Gastrocnemius medialis (tissue), 4 donors: ENCODE measurements at regions not wholly inside any gene's neighbourhood (a gene's known extent, or its start where the extent isn't known, plus 50 kb on each side); places are given as distances from the start of the nearest gene placed in this dataset.
A peak's percentile ranks its signal among the peaks of the same experiment; 100 is the strongest.

Experiments
- ATAC-seq, 2 donors: fragments of 150-250 bp; one replicate each; pipeline ENCODE4 v1.9.1; 2016
- DNase-seq, 2 donors: peaks; one replicate each; pipeline ENCODE4 v3.0.0-alpha.2; 2019
- H3K27ac ChIP-seq, 4 donors: fragments of 200-600 bp; sonication (generic); 1 replicate in 1 of 4; 2 replicates in 3 of 4; pipeline ENCODE4 v1.5.1; 2016 to 2018; ENCODE audit warnings: mild to moderate bottlenecking in 2 of 4, moderate library complexity in 1 of 4
- H3K27me3 ChIP-seq, 3 donors: fragments of 200-600 bp; sonication (generic) in 2 of 3; 1 replicate in 1 of 3; 2 replicates in 2 of 3; pipeline versions ENCODE4 v1.5.1 to v1.6.0; 2016 to 2019; ENCODE audit warnings: mild to moderate bottlenecking in 1 of 3, moderate library complexity in 1 of 3
- H3K36me3 ChIP-seq, 2 donors: fragments of 200-600 bp; sonication (generic) in 1 of 2; one replicate each; pipeline ENCODE4 v1.5.1; 2017 to 2018
- H3K4me1 ChIP-seq, 2 donors: fragments of 200-600 bp; sonication (generic) in 1 of 2; one replicate each; pipeline ENCODE4 v1.5.1; 2016 to 2017; ENCODE audit warnings: mild to moderate bottlenecking in 2 of 2
- H3K4me3 ChIP-seq, 4 donors: fragments of 200-600 bp; sonication (generic) in 3 of 4; 1 replicate in 1 of 4; 2 replicates in 3 of 4; pipeline ENCODE4 v1.5.1; 2016 to 2019; ENCODE audit warnings: mild to moderate bottlenecking in 2 of 4
- H3K9me3 ChIP-seq, 3 donors: fragments of 200-600 bp; sonication (generic) in 2 of 3; 1 replicate in 1 of 3; 2 replicates in 2 of 3; pipeline ENCODE4 v1.5.1; 2016 to 2019
- CTCF ChIP-seq, 5 experiments: fragments of 450-650 bp in 3 of 5; fragments of 200-600 bp in 2 of 5; sonication (generic) in 2 of 5; IDR thresholded peaks in 4 of 5; conservative IDR thresholded peaks in 1 of 5; 1 replicate in 4 of 5; 2 replicates in 1 of 5; pipeline ENCODE4 v1.5.1; 2016 to 2019; ENCODE audit warnings: antibody characterized with exemption in 5 of 5, mild to moderate bottlenecking in 3 of 5, moderate library complexity in 3 of 5
- POLR2A ChIP-seq, 2 donors: fragments of 450-650 bp; IDR thresholded peaks; one replicate each; pipeline ENCODE4 v1.6.1; 2017; ENCODE audit warnings: antibody characterized with exemption in 2 of 2, mild to moderate bottlenecking in 2 of 2, moderate library complexity in 2 of 2
- in situ Hi-C, 4 donors: fragments of 200-750 bp; cut with MboI; loops; one replicate each; pipeline versions ENCODE4 v1.15.0 to v1.8.0; 2017; ENCODE audit warnings: low sequenced_read_pairs in 4 of 4
- intact Hi-C: fragments of 100-400 bp; cut with DNase I; formaldehyde crosslinking; loops from one replicate; pipeline ENCODE4 v1.15.1; 2023; ENCODE audit warnings: low total_unique reads

GRCh38 chr7:140231771-140232491, 55.1 kb upstream of the KDM7A start:
- Histone ChIP-seq H3K4me1 (peaks cover 0 to 9% of the 10 kb centered on the region in 2 donors), H3K4me3 (peak overlapping the region; percentile 55 to 61 (median 60)), H3K9me3 (no peaks in the 10 kb centered on the region), H3K27ac (peak overlapping the region in 3 of 4 donors; percentile 51 to 66 (median 54)), H3K36me3 (no peaks in the 10 kb centered on the region), H3K27me3 (peaks cover 11 to 38% (median 20%) of the 10 kb centered on the region in 3 donors)
- DNase-seq (no peak), ATAC-seq (no peak)
- intact Hi-C loops (loop anchor here (5.0 kb wide), 1 partner anchor 40 kb away; no protein-coding TSS in a partner anchor), in situ Hi-C loops (no loop called here)
- TF ChIP-seq POLR2A (IDR thresholded peaks at IDR 0.05), result no peak
- no peak for TF ChIP-seq CTCF (IDR thresholded peaks at IDR 0.05 in 4 of 5, conservative IDR thresholded peaks at IDR 0.05 in 1 of 5)

GRCh38 chr7:140230861-140231770, 54.3 kb upstream of the KDM7A start:
- ATAC-seq (peak; percentile 40 to 53), DNase-seq (peak in 1 of 2 donors; percentile 19)
- Histone ChIP-seq H3K27ac (peak overlapping the region; percentile 29 to 66 (median 52)), H3K4me3 (peak overlapping the region; percentile 55 to 61 (median 60)), H3K36me3 (no peaks in the 10 kb centered on the region), H3K9me3 (no peaks in the 10 kb centered on the region), H3K27me3 (peaks cover 11 to 38% (median 20%) of the 10 kb centered on the region in 3 donors), H3K4me1 (peaks cover 0 to 9% of the 10 kb centered on the region in 2 donors)
- TF ChIP-seq CTCF (IDR thresholded peaks at IDR 0.05 in 4 of 5, conservative IDR thresholded peaks at IDR 0.05 in 1 of 5) (no peak), POLR2A (IDR thresholded peaks at IDR 0.05) (no peak)
- intact Hi-C loops, result loop anchor here (5.0 kb wide), 1 partner anchor 39 kb away; no protein-coding TSS in a partner anchor
- in situ Hi-C loops, result no loop called here

DNA sequence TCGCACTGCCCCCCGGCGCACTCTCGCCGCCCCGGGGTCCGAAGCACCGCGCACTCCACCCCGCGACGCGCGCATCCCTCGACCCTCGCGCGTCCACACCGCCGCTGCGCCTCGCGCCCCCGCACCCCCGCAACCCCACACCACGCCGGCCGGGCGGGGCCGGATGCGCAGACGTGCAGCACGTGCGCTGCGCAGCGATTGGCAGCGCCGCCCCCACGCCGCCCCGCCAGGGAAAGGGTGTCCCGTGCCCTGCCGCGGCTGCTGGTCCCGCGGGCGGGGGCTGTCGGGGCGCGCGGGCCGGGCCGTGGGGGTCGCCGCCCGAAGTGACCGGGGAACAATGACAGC, 53.7 kb upstream of the KDM7A start:
- no peak for DNase-seq
- Histone ChIP-seq H3K27ac (peak overlapping the region in 3 of 4 donors; percentile 51 to 66 (median 54)), H3K36me3 (no peaks in the 10 kb centered on the region), H3K27me3 (peaks cover 11 to 38% (median 20%) of the 10 kb centered on the region in 3 donors), H3K9me3 (no peaks in the 10 kb centered on the region), H3K4me1 (peaks cover 0 to 9% of the 10 kb centered on the region in 2 donors), H3K4me3 (peak overlapping the region; percentile 55 to 61 (median 60))
- intact Hi-C loops (loop anchor here (5.0 kb wide), 1 partner anchor 38 kb away; no protein-coding TSS in a partner anchor), in situ Hi-C loops (no loop called here)
- ATAC-seq, result peak; percentile 34 to 47
- peak; percentile 9 to 11 for TF ChIP-seq POLR2A (IDR thresholded peaks at IDR 0.05)
- no peak for TF ChIP-seq CTCF (IDR thresholded peaks at IDR 0.05 in 4 of 5, conservative IDR thresholded peaks at IDR 0.05 in 1 of 5)

GRCh38 chr7:140229591-140230515, 53.1 kb upstream of the KDM7A start:
- H3K4me3 ChIP-seq, result peak overlapping the region; percentile 44 to 61 (median 60)
- H3K4me1 ChIP-seq, result peaks cover 0 to 9% of the 10 kb centered on the region in 2 donors
- peak overlapping the region in 2 of 4 donors; percentile 38 to 66 for H3K27ac ChIP-seq
- ATAC-seq (peak in 1 of 2 donors; percentile 15), DNase-seq (peak in 1 of 2 donors; percentile 16)
- TF ChIP-seq CTCF (IDR thresholded peaks at IDR 0.05 in 4 of 5, conservative IDR thresholded peaks at IDR 0.05 in 1 of 5), result no peak
- H3K27me3 ChIP-seq, result peaks cover 11 to 38% (median 20%) of the 10 kb centered on the region in 3 donors
- no peaks in the 10 kb centered on the region for H3K9me3 ChIP-seq
- intact Hi-C loops (loop anchor here (5.0 kb wide), 1 partner anchor 38 kb away; no protein-coding TSS in a partner anchor), in situ Hi-C loops (no loop called here)
- H3K36me3 ChIP-seq, result no peaks in the 10 kb centered on the region
